PC-3 (cell line): ENCODE measurements at regions not wholly inside any gene's neighbourhood (a gene's known extent, or its start where the extent isn't known, plus 50 kb on each side); places are given as distances from the start of the nearest gene placed in this dataset.

Source experiments
- ATAC-seq: fragments of 200-7000 bp; cut with Tn5 transposase; 2 replicates; pipeline ENCODE4 v1.9.1; 2020; ENCODE audit warnings: mild to moderate bottlenecking, moderate library complexity
- BruUV-seq: library from RNA; stranded (reverse); fragments of 400-500 nt; replicated peaks from 2 replicates; lab custom pipeline; 2021; lab: Mats Ljungman, UMichigan
- CTCF ChIA-PET: fragments of 300-600 bp; sonication (Branson Sonifier 250); formaldehyde crosslinking; loops from one replicate; lab custom pipeline; 2022; ENCODE audit warnings: antibody characterized with exemption; lab: Charles Lee
- POLR2A ChIA-PET: fragments of 300-600 bp; sonication (Branson Sonifier 250); formaldehyde crosslinking; loops from one replicate; lab custom pipeline; 2022; ENCODE audit warnings: antibody characterized with exemption; ENCODE audit not compliant: unreplicated experiment; lab: Charles Lee
- DNase-seq: peaks from one replicate; pipeline ENCODE4 v3.0.0-alpha.2; 2015
- H2AFZ ChIP-seq: fragments of 300-600 bp; sonication (generic); 2 replicates; pipeline ENCODE4 v1.6.0; 2016; ENCODE audit warnings: antibody characterized with exemption, low read length
- H3F3A ChIP-seq: fragments of 300-600 bp; sonication (generic); one replicate; pipeline ENCODE4 v1.6.0; 2017; ENCODE audit warnings: antibody characterized with exemption, low read length, control low read depth, mild to moderate bottlenecking; ENCODE audit not compliant: unreplicated experiment
- H3K27ac ChIP-seq: fragments of 300-600 bp; sonication (generic); 2 replicates; pipeline ENCODE4 v1.5.1; 2016; ENCODE audit warnings: mild to moderate bottlenecking, low read length
- H3K27me3 ChIP-seq: fragments of 300-600 bp; sonication (generic); 2 replicates; pipeline ENCODE4 v1.6.1; 2016; ENCODE audit warnings: low read length, mixed read lengths
- H3K36me3 ChIP-seq: fragments of 300-600 bp; sonication (generic); 2 replicates; pipeline ENCODE4 v1.6.1; 2016; ENCODE audit warnings: low read depth, mixed run types, low read length, mixed read lengths
- H3K4me1 ChIP-seq: fragments of 300-600 bp; sonication (generic); 2 replicates; pipeline ENCODE4 v1.5.1; 2016; ENCODE audit warnings: low read length; ENCODE audit not compliant: insufficient read depth
- H3K4me2 ChIP-seq: fragments of 300-600 bp; sonication (generic); 2 replicates; pipeline ENCODE4 v1.6.0; 2016; ENCODE audit warnings: low read length
- H3K4me3 ChIP-seq: fragments of 300-600 bp; sonication (generic); 2 replicates; pipeline ENCODE4 v1.5.1; 2016; ENCODE audit warnings: mild to moderate bottlenecking, low read length, mixed read lengths
- H3K79me2 ChIP-seq: fragments of 300-600 bp; sonication (generic); 2 replicates; pipeline ENCODE4 v1.6.1; 2017; ENCODE audit warnings: low read length, mixed read lengths
- H3K9ac ChIP-seq: fragments of 300-600 bp; sonication (generic); 2 replicates; pipeline ENCODE4 v1.6.0; 2016; ENCODE audit warnings: mild to moderate bottlenecking, low read length
- H3K9me2 ChIP-seq: fragments of 300-600 bp; sonication (generic); replicated peaks from 2 replicates; pipeline ENCODE4 v1.6.1; 2016; ENCODE audit warnings: mixed run types, low read length, mixed read lengths
- H3K9me3 ChIP-seq: fragments of 300-600 bp; sonication (generic); 2 replicates; pipeline ENCODE4 v1.6.1; 2016; ENCODE audit warnings: low read length, mixed read lengths
- H4K20me1 ChIP-seq: fragments of 300-600 bp; sonication (generic); 2 replicates; pipeline ENCODE4 v1.6.1; 2016; ENCODE audit warnings: low read length, mixed read lengths
- CTCF ChIP-seq: fragments of 300-600 bp; sonication (generic); conservative IDR thresholded peaks from 2 replicates; pipeline ENCODE4 v1.5.1; 2017; ENCODE audit warnings: antibody characterized with exemption, low read depth, mild to moderate bottlenecking, low read length
- EZH2 ChIP-seq: fragments of 300-600 bp; sonication (generic); IDR thresholded peaks from one replicate; pipeline ENCODE4 v1.6.1; 2017; ENCODE audit warnings: antibody characterized with exemption, mild to moderate bottlenecking, low read length; ENCODE audit not compliant: unreplicated experiment
- EZH2phosphoT487 ChIP-seq: fragments of 300-600 bp; sonication (generic); IDR thresholded peaks from 2 replicates; pipeline ENCODE4 v1.6.1; 2018; ENCODE audit warnings: mild to moderate bottlenecking, antibody characterized with exemption, low read length, borderline replicate concordance
- intact Hi-C: fragments of 100-400 bp; cut with micrococcal nuclease; formaldehyde crosslinking; loops from 2 replicates; pipeline ENCODE4 v1.9.0; 2023

- CTCF ChIA-PET, result no interaction called here
- Histone ChIP-seq H4K20me1 (no peaks in the 10 kb centered on the region), H3K4me3 (no peak overlapping the region), H3F3A (no peaks in the 10 kb centered on the region), H3K4me2 (no peak overlapping the region), H3K9me2 (no peaks in the 10 kb centered on the region), H3K27me3 (peaks cover 76% of the 10 kb centered on the region), H3K4me1 (no peaks in the 10 kb centered on the region), H3K27ac (no peak overlapping the region), H3K9ac (no peak overlapping the region), H2AFZ (no peak overlapping the region), H3K79me2 (no peaks in the 10 kb centered on the region), H3K36me3 (no peaks in the 10 kb centered on the region), H3K9me3 (no peaks in the 10 kb centered on the region)
- intact Hi-C loops, result no loop called here
- ATAC-seq (no peak), DNase-seq (no peak)
- BruUV-seq, result no TSS peak
- POLR2A ChIA-PET, result no interaction called here
- no peak for TF ChIP-seq EZH2phosphoT487
- TF ChIP-seq CTCF, result no peak
- no peak for TF ChIP-seq EZH2
Measured at GRCh38 chr3:10601857-10602230, 96.5 kb upstream of the ATP2B2 start.

- ATAC-seq, result no peak
- Histone ChIP-seq H2AFZ (no peak overlapping the region), H3K4me3 (no peak overlapping the region), H3K27me3 (peaks cover 72% of the 10 kb centered on the region), H3K4me1 (no peaks in the 10 kb centered on the region), H3F3A (no peaks in the 10 kb centered on the region), H3K4me2 (no peak overlapping the region), H3K79me2 (no peaks in the 10 kb centered on the region), H3K36me3 (no peaks in the 10 kb centered on the region), H4K20me1 (no peaks in the 10 kb centered on the region), H3K27ac (no peak overlapping the region), H3K9me3 (no peaks in the 10 kb centered on the region), H3K9ac (no peak overlapping the region), H3K9me2 (no peaks in the 10 kb centered on the region)
- BruUV-seq, result no TSS peak
- CTCF ChIA-PET, result no interaction called here
- no peak for TF ChIP-seq EZH2phosphoT487
- TF ChIP-seq CTCF, result no peak
- TF ChIP-seq EZH2, result no peak
- intact Hi-C loops, result no loop called here
- POLR2A ChIA-PET, result no interaction called here
- no peak for DNase-seq
Measured at GRCh38 chr3:10602271-10602670, 96.9 kb upstream of the ATP2B2 start.

- POLR2A ChIA-PET, result no interaction called here
- no TSS peak for BruUV-seq
- ATAC-seq, result no peak
Measured at GRCh38 chr3:10602769-10603768, 97.7 kb upstream of the ATP2B2 start.

More at GRCh38 chr3:10602769-10603768, 97.7 kb upstream of the ATP2B2 start:
- H3K9ac ChIP-seq, result no peak overlapping the region
- no peaks in the 10 kb centered on the region for H3K4me1 ChIP-seq
- no peak overlapping the region for H3K4me3 ChIP-seq
- CTCF ChIA-PET, result no interaction called here
- DNase-seq, result no peak
- H3K9me3 ChIP-seq, result no peaks in the 10 kb centered on the region
- H3K4me2 ChIP-seq, result no peak overlapping the region
- no peaks in the 10 kb centered on the region for H4K20me1 ChIP-seq
- no peak overlapping the region for H2AFZ ChIP-seq
- no peaks in the 10 kb centered on the region for H3K79me2 ChIP-seq
- intact Hi-C loops, result no loop called here
- no peaks in the 10 kb centered on the region for H3K36me3 ChIP-seq
- no peaks in the 10 kb centered on the region for H3F3A ChIP-seq
- no peak for TF ChIP-seq EZH2phosphoT487
- no peak for TF ChIP-seq CTCF
- H3K9me2 ChIP-seq, result no peaks in the 10 kb centered on the region
- no peak overlapping the region for H3K27ac ChIP-seq
- H3K27me3 ChIP-seq, result peaks cover 65% of the 10 kb centered on the region
